ENCODE measurements at regions not wholly inside any gene's neighbourhood (a gene's known extent, or its start where the extent isn't known, plus 50 kb on each side); places are given as distances from the start of the nearest gene placed in this dataset.

GRCh38 chr6:91114123-91114708 is 527.3 kb upstream of the MAP3K7 start:
- Histone ChIP-seq H3K27me3 (ENCODE audit: low read depth, low read length) (no peaks in the 10 kb centered on the region), H3K27ac (ENCODE audit: low read length) (no peak overlapping the region), H3K4me3 (ENCODE audit: low read length) (no peak overlapping the region), H3K9me3 (ENCODE audit: insufficient read depth, low read length) (no peaks in the 10 kb centered on the region), H3K36me3 (replicated peaks; ENCODE audit: low read depth, low read length) (no peaks in the 10 kb centered on the region), H3K9ac (ENCODE audit: low read length) (no peak overlapping the region), H4K20me1 (ENCODE audit: insufficient read depth, low read length) (no peaks in the 10 kb centered on the region), H3K4me2 (ENCODE audit: low read length) (no peak overlapping the region), H3K4me1 (ENCODE audit: low read length) (no peaks in the 10 kb centered on the region), H3K79me2 (ENCODE audit: low read length) (no peaks in the 10 kb centered on the region), H2AFZ (ENCODE audit: low read depth, low read length) (no peak overlapping the region)
- no peak for TF ChIP-seq CTCF (IDR thresholded peaks at IDR 0.05; ENCODE audit: low read depth, low read length)
- TF ChIP-seq EZH2phosphoT487 (IDR thresholded peaks at IDR 0.05; ENCODE audit: low read depth), result no peak

- Histone ChIP-seq H2AFZ (ENCODE audit: low read depth, low read length) (no peak overlapping the region), H3K79me2 (ENCODE audit: low read length) (no peaks in the 10 kb centered on the region), H3K4me3 (ENCODE audit: low read length) (no peak overlapping the region), H3K27me3 (ENCODE audit: low read depth, low read length) (no peaks in the 10 kb centered on the region), H3K4me1 (ENCODE audit: low read length) (no peaks in the 10 kb centered on the region), H3K9me3 (ENCODE audit: insufficient read depth, low read length) (no peaks in the 10 kb centered on the region), H4K20me1 (ENCODE audit: insufficient read depth, low read length) (no peaks in the 10 kb centered on the region), H3K9ac (ENCODE audit: low read length) (no peak overlapping the region), H3K36me3 (replicated peaks; ENCODE audit: low read depth, low read length) (no peaks in the 10 kb centered on the region), H3K27ac (ENCODE audit: low read length) (no peak overlapping the region), H3K4me2 (ENCODE audit: low read length) (no peak overlapping the region)
- TF ChIP-seq CTCF (IDR thresholded peaks at IDR 0.05; ENCODE audit: low read depth, low read length) (no peak), EZH2phosphoT487 (IDR thresholded peaks at IDR 0.05; ENCODE audit: low read depth) (no peak)
Observed at GRCh38 chr6:91106083-91106482, 519.2 kb upstream of the MAP3K7 start.

- no peaks in the 10 kb centered on the region for H3K4me1 ChIP-seq (ENCODE audit: low read length)
- no peak overlapping the region for H3K9ac ChIP-seq (ENCODE audit: low read length)
- no peaks in the 10 kb centered on the region for H3K27me3 ChIP-seq (ENCODE audit: low read depth, low read length)
- H3K9me3 ChIP-seq (ENCODE audit: insufficient read depth, low read length), result no peaks in the 10 kb centered on the region
- no peaks in the 10 kb centered on the region for H4K20me1 ChIP-seq (ENCODE audit: insufficient read depth, low read length)
- TF ChIP-seq EZH2phosphoT487 (IDR thresholded peaks at IDR 0.05; ENCODE audit: low read depth), result no peak
- TF ChIP-seq CTCF (IDR thresholded peaks at IDR 0.05; ENCODE audit: low read depth, low read length), result no peak
- H3K4me3 ChIP-seq (ENCODE audit: low read length), result no peak overlapping the region
- no peaks in the 10 kb centered on the region for H3K79me2 ChIP-seq (ENCODE audit: low read length)
- H3K36me3 ChIP-seq (replicated peaks; ENCODE audit: low read depth, low read length), result no peaks in the 10 kb centered on the region
- no peak overlapping the region for H3K27ac ChIP-seq (ENCODE audit: low read length)
- H2AFZ ChIP-seq (ENCODE audit: low read depth, low read length), result no peak overlapping the region
- H3K4me2 ChIP-seq (ENCODE audit: low read length), result no peak overlapping the region
Observed at GRCh38 chr6:91105532-91105931, 518.7 kb upstream of the MAP3K7 start.

GRCh38 chr6:91099479-91099878 is 512.6 kb upstream of the MAP3K7 start:
- no peak overlapping the region; the same call in 1 of the 2 replicates for H2AFZ ChIP-seq (ENCODE audit: low read depth, low read length)
- no peak overlapping the region for H3K9ac ChIP-seq (ENCODE audit: low read length)
- H3K27me3 ChIP-seq (ENCODE audit: low read depth, low read length), result no peaks in the 10 kb centered on the region
- H3K9me3 ChIP-seq (ENCODE audit: insufficient read depth, low read length), result no peaks in the 10 kb centered on the region
- peak overlapping the region; percentile 35 for H3K4me2 ChIP-seq (ENCODE audit: low read length)
- H3K36me3 ChIP-seq (replicated peaks; ENCODE audit: low read depth, low read length), result no peaks in the 10 kb centered on the region
- H4K20me1 ChIP-seq (ENCODE audit: insufficient read depth, low read length), result no peaks in the 10 kb centered on the region
- no peaks in the 10 kb centered on the region for H3K79me2 ChIP-seq (ENCODE audit: low read length)
- TF ChIP-seq EZH2phosphoT487 (IDR thresholded peaks at IDR 0.05; ENCODE audit: low read depth) (no peak), CTCF (IDR thresholded peaks at IDR 0.05; ENCODE audit: low read depth, low read length) (no peak)
- no peak overlapping the region for H3K4me3 ChIP-seq (ENCODE audit: low read length)
- 0 out of 2 replicates have a peak overlapping the region, but pooled peaks have one; percentile 19 for H3K27ac ChIP-seq (ENCODE audit: low read length)
- peaks cover 19% of the 10 kb centered on the region for H3K4me1 ChIP-seq (ENCODE audit: low read length)

Data from OCI-LY3 (cell line).